HFFc6 (cell line): ENCODE measurements at regions not wholly inside any gene's neighbourhood (a gene's known extent, or its start where the extent isn't known, plus 50 kb on each side); places are given as distances from the start of the nearest gene placed in this dataset.
"Not testable (repeated sequence)": the region's sequence is repeated elsewhere in the genome, so short reads cannot be mapped to it uniquely, and the experiment has no call there.

Experiments
- DNase-seq: peaks from one replicate; pipeline ENCODE4 v3.0.0-alpha.2; 2018
- H3K27ac Mint-ChIP-seq: 2 replicates; pipeline ENCODE4 v1.8.0; 2020; ENCODE audit warnings: mild to moderate bottlenecking, mixed read lengths
- H3K27me3 Mint-ChIP-seq: 2 replicates; pipeline ENCODE4 v1.8.0; 2021; ENCODE audit warnings: mild to moderate bottlenecking, moderate library complexity, mixed read lengths; ENCODE audit not compliant: insufficient read depth
- H3K36me3 Mint-ChIP-seq: 2 replicates; pipeline ENCODE4 v1.8.0; 2021; ENCODE audit warnings: low read depth, mixed read lengths
- H3K4me1 Mint-ChIP-seq: 2 replicates; pipeline ENCODE4 v1.8.0; 2020; ENCODE audit warnings: low read depth, mixed read lengths
- H3K4me3 Mint-ChIP-seq: 2 replicates; pipeline ENCODE4 v1.8.0; 2020; ENCODE audit warnings: mild to moderate bottlenecking, moderate library complexity, mixed read lengths
- H3K9me3 Mint-ChIP-seq: 2 replicates; pipeline ENCODE4 v1.8.0; 2020; ENCODE audit warnings: mild to moderate bottlenecking, mixed read lengths
- TF ChIP-seq, protein P1 (sequence below): fragments of 200-600 bp; sonication (generic); IDR thresholded peaks from 2 replicates; pipeline ENCODE4 v1.5.0; 2021; ENCODE audit warnings: antibody characterized with exemption, mild to moderate bottlenecking

DNA sequence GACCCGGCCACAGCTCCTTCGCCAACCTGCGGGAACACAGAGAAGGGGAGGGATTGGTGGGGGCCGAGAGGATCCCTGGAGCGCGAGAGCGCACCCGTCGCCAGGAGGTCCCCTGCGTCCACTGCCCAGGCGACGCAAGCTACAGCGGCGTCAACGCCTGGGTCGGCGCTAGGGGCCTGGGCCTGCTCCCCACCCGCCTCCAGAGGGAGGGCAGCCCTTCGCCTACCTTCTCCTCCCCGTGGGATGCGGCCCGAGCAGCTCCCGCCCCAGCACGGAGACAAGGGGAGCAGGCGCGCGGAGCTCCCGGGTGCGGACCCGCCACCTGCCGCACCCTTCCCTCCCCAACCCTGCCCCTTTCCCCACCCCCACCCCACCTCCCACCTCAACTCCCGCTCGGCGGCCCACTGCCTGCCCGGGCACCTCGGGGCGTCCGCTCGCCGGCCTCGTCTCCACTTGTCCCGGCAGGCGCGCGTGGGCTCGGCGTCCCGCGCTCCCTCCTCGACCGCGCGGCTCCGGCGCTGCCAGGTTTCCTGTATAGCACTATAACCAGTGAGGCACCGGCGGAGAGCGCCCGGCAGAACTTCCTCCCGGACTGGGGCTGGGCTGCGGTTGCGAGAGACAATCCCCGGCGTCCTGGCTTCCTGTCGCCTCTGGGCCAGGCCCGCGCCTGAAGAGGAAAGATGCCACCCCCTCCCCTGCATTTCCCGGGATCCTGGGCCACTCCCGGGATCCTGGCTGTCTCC is 119.1 kb upstream of the SMURF2 start:
- Mint-ChIP-seq H3K27me3 (peaks cover 8% of the 10 kb centered on the region; the same call in 1 of the 2 replicates), H3K4me3 (peak overlapping the region; percentile 74), H3K27ac (no peak overlapping the region), H3K36me3 (no peaks in the 10 kb centered on the region; the same call in 1 of the 2 replicates), H3K9me3 (no peaks in the 10 kb centered on the region), H3K4me1 (peaks cover 12% of the 10 kb centered on the region)
- DNase-seq, result no peak
- TF ChIP-seq, protein P1, sequence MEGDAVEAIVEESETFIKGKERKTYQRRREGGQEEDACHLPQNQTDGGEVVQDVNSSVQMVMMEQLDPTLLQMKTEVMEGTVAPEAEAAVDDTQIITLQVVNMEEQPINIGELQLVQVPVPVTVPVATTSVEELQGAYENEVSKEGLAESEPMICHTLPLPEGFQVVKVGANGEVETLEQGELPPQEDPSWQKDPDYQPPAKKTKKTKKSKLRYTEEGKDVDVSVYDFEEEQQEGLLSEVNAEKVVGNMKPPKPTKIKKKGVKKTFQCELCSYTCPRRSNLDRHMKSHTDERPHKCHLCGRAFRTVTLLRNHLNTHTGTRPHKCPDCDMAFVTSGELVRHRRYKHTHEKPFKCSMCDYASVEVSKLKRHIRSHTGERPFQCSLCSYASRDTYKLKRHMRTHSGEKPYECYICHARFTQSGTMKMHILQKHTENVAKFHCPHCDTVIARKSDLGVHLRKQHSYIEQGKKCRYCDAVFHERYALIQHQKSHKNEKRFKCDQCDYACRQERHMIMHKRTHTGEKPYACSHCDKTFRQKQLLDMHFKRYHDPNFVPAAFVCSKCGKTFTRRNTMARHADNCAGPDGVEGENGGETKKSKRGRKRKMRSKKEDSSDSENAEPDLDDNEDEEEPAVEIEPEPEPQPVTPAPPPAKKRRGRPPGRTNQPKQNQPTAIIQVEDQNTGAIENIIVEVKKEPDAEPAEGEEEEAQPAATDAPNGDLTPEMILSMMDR, result no peak

DNA sequence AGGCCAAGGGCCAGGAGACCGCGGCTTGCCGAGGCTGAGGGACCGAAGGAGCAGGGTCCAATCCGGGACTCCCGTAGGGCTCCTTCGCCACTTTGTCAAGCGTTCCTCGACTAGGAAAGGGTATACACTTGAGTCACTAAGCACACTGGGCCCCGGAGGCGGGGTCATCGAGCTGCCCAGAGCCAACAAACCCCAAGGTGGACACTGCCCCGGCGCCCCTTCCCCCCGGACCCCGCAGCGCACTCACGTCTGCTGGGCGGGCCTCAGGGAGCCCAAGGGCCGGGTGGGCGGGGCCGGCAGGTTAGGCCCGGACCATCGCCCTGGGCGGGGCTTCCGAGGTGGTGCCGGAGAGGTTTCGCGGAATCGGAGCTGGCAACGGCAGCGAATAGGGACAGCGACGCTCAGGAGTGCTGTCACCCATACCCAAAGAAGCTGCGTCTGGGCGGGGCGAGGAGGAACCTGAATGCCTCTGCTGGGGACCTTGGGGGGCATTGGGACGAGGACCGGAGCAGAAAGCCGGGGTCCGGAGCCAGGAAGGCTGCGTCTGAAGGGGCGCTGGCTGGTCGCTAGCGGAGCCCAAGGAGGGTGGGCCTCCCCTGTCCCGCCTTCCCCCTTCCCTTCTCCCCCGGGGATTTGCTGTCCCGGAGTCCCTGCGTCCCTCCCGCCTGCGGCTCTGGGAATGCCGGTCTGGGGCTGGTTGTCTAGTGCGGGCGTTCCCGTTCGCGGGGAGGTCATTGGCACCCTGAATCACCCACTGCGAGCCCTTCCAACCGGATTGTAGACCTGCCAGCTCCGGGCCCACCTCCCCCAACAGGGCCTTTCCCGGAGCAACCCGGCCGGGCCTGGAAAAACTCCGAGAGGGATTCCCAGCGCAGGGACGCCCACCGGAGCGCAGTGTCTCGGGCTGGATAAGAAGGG is 118.2 kb upstream of the SMURF2 start:
- peaks cover 8% of the 10 kb centered on the region; the same call in 1 of the 2 replicates for H3K27me3 Mint-ChIP-seq
- H3K27ac Mint-ChIP-seq, result no peak overlapping the region
- no peaks in the 10 kb centered on the region; the same call in 1 of the 2 replicates for H3K36me3 Mint-ChIP-seq
- no peaks in the 10 kb centered on the region for H3K9me3 Mint-ChIP-seq
- peak overlapping the region; percentile 74 for H3K4me3 Mint-ChIP-seq
- TF ChIP-seq, protein P1, result no peak
- DNase-seq, result no peak
- peaks cover 12% of the 10 kb centered on the region for H3K4me1 Mint-ChIP-seq

DNA sequence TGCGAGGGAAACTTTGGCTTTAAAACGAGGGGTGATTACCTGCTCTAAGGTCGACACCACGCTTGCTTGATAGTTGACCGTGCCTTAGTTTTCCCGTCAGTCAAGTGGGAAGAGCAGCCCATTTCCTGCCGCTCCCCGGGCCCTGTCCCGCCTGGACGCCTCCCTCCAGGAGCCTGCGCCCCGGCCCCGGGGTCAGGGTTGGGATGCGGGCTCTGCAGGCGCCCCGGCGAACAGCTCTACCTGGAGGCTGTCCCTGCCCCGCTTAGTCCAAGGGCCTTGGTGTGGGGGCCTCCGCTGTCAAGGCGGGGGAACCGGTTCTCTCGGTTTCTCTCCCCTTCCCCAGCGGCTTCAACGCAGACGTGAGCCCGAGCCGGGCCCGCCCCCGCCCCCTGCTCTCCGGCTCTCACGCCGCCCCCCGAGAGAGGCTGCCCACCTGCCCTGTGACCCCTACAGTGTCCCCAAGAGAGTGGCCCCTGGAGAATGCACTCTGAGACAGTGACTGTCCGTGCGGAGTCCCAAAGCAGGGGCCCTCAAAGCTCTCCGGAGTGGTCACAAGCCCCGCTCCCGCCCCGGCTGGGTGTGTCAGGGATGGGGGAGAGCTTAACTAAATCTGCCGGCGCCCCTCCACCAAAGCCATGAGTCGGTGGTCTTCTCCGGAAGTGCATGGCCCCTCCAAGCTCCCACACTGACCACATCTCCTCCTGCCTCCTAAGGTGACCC is 117.4 kb upstream of the SMURF2 start:
- Mint-ChIP-seq H3K27me3 (peaks cover 8% of the 10 kb centered on the region; the same call in 1 of the 2 replicates), H3K9me3 (no peaks in the 10 kb centered on the region), H3K27ac (no peak overlapping the region), H3K36me3 (no peaks in the 10 kb centered on the region; the same call in 1 of the 2 replicates), H3K4me1 (peaks cover 12% of the 10 kb centered on the region), H3K4me3 (peak overlapping the region; percentile 73)
- TF ChIP-seq, protein P1, result no peak
- DNase-seq, result no peak

DNA sequence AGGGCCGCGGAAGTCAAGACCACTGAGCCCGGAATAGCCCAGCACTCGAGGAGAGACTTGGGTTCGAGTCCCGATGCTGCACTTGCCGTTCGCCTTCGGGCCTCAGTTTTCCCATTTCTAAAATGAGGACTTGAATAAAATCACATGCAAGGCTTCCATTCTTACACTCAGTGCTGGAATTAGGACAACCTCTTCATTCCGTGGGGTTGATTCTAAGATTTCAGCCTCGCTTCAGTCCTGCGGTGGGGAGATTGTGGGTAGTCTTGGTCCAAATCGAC is 116.9 kb upstream of the SMURF2 start:
- not testable (repeated sequence) for H3K27ac Mint-ChIP-seq, H3K27me3 Mint-ChIP-seq, H3K9me3 Mint-ChIP-seq, H3K36me3 Mint-ChIP-seq, DNase-seq
- Mint-ChIP-seq H3K4me3 (peak overlapping the region; percentile 17; the same call in 1 of the 2 replicates), H3K4me1 (peaks cover 12% of the 10 kb centered on the region)

DNA sequence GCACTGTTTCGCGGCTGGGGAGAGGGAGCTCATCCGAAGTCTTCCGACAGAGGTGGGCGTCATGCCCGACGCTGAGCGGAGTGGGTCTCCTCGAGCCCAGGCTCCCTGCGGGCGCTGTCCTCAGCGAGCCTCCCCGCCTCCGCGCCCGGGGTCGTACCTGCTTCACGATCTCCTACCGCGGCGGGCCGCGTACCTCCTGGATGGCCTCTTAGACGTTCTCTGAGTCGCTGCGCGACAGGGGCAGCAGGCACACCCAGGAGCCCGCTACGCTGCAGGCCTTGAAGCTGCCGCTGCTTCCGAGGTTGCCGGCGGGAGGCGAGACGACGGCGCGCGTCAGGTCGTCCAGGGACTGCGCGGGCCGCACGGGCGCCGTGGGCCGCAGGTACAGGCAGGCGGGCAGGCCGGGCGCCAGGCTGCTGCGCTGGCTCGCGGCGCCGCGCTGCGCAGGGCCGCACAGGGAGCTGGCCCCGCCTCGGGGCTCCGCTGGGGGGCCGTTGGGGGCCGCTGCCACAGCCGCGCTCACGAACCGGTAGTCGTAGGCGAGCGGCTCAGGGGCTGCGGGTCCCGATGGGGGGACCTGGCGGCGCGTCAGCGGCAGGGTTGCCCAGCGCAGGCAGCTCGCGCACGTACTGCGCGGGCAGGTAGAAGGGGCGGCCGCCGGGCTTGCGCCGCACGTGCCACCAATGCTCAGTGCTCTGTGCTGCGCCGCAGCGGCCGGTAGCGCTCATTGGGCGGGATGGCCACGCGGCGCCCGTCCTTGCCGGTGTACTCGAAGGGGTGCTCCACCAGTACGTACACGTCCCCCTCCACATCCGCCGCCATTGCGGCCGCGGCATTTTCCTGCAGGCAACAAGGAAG is 116.4 kb upstream of the SMURF2 start:
- Mint-ChIP-seq H3K9me3 (no peaks in the 10 kb centered on the region), H3K4me3 (peak overlapping the region; percentile 72), H3K27ac (no peak overlapping the region), H3K27me3 (peaks cover 7% of the 10 kb centered on the region; the same call in 1 of the 2 replicates), H3K36me3 (no peaks in the 10 kb centered on the region), H3K4me1 (peaks cover 12% of the 10 kb centered on the region)
- TF ChIP-seq, protein P1, result no peak
- DNase-seq, result no peak
